ENCODE measurements at regions not wholly inside any gene's neighbourhood (a gene's known extent, or its start where the extent isn't known, plus 50 kb on each side); places are given as distances from the start of the nearest gene placed in this dataset.

DNA sequence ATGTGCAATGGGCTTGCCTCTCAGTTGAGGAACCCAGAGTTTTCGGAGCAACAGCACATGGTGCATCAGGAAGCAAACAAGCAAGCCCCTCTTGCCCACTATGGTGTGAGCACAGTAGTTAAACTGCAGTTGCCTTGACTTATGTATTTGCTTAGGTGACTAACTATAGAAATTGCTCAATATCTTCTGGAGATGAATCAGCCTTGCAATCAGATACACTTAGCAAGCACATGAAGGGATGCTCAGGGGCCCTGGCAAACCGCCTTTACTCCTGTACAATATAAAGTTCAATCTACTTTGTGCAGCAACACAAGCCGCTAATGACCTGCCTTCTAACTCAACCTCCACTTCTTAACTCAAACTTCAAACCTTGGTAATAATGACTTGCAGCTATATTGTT, 581.7 kb upstream of the RIOK2 start:
- no peak overlapping the region for H3K9ac ChIP-seq (ENCODE audit: low read length)
- H3K23ac ChIP-seq (ENCODE audit: low read length): no peak overlapping the region
- H3K4ac ChIP-seq (ENCODE audit: low read depth, low read length): no peak overlapping the region
- no peak overlapping the region for H3K4me2 ChIP-seq (ENCODE audit: low read length)
- no peaks in the 10 kb centered on the region for H3K79me2 ChIP-seq (ENCODE audit: control insufficient read depth, insufficient read depth, low read length, poor library complexity)
- no peaks in the 10 kb centered on the region for H3K27me3 ChIP-seq (ENCODE audit: insufficient read depth, low read length)
- H3K36me3 ChIP-seq (ENCODE audit: control insufficient read depth in 1 of 2, insufficient read depth in 2 of 2, low read length in 2 of 2): no peaks in the 10 kb centered on the region
- H2BK120ac ChIP-seq (ENCODE audit: insufficient read depth, low read length, poor library complexity): no peak overlapping the region
- H2BK12ac ChIP-seq (ENCODE audit: low read length): no peak overlapping the region
- no peak overlapping the region for H3K18ac ChIP-seq (ENCODE audit: low read length)
- no peak overlapping the region for H3K14ac ChIP-seq (ENCODE audit: low read length)
- H3K79me1 ChIP-seq (ENCODE audit: low read length): no peaks in the 10 kb centered on the region
- no peak overlapping the region for H4K91ac ChIP-seq (ENCODE audit: low read depth, low read length)
- no peak overlapping the region for H2AFZ ChIP-seq (ENCODE audit: insufficient read depth, low read length, poor library complexity)
- peak in 1 of 2 donors; percentile 22 for DNase-seq
- H4K8ac ChIP-seq (ENCODE audit: low read depth, low read length): no peak overlapping the region
- WGBS (ENCODE audit: extremely low coverage, insufficient coverage, insufficient read length): no CpG with 5 or more reads among the region's 3 CpGs
- no peaks in the 10 kb centered on the region for H3K4me1 ChIP-seq (ENCODE audit: control insufficient read depth in 1 of 2, insufficient read depth in 2 of 2, low read length in 2 of 2)
- H3K9me3 ChIP-seq (ENCODE audit: insufficient read depth, low read depth, low read length): no peaks in the 10 kb centered on the region
- H2BK5ac ChIP-seq (ENCODE audit: low read depth, low read length, poor library complexity): no peak overlapping the region
- no peak overlapping the region for H2AK5ac ChIP-seq (ENCODE audit: low read length)
- H4K12ac ChIP-seq (ENCODE audit: low read depth, low read length): no peak overlapping the region
- H3K4me3 ChIP-seq (ENCODE audit: low read depth, low read length): no peak overlapping the region
- H3K27ac ChIP-seq (ENCODE audit: low read depth, low read length): no peak overlapping the region

DNA sequence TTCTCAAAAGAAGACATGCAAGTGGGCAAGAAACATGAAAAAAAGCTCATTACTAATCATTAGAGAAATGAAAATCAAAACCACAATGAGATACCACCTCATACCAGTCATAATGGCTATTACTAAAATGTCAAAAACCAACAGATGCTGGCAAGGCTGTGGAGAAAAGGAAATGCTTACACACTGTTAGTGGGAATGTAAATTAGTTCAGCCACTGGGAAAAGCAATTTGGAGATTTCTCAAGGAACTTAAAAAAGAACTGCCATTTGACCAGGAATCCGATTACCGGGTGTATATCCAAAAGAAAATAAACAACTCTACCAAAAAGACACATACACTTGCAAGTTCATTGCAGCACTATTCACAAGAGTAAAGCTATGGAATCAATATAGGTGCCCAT, 595.4 kb upstream of the RIOK2 start:
- Histone ChIP-seq H2BK12ac (ENCODE audit: low read length) (no peak overlapping the region), H3K27ac (ENCODE audit: low read depth, low read length) (no peak overlapping the region), H2AFZ (ENCODE audit: insufficient read depth, low read length, poor library complexity) (no peak overlapping the region), H3K79me2 (ENCODE audit: control insufficient read depth, insufficient read depth, low read length, poor library complexity) (no peaks in the 10 kb centered on the region), H3K14ac (ENCODE audit: low read length) (no peak overlapping the region), H2BK5ac (ENCODE audit: low read depth, low read length, poor library complexity) (no peak overlapping the region), H3K4me2 (ENCODE audit: low read length) (no peak overlapping the region), H3K4ac (ENCODE audit: low read depth, low read length) (no peak overlapping the region), H3K23ac (ENCODE audit: low read length) (no peak overlapping the region), H3K27me3 (ENCODE audit: insufficient read depth, low read length) (no peaks in the 10 kb centered on the region), H3K79me1 (ENCODE audit: low read length) (no peaks in the 10 kb centered on the region), H4K12ac (ENCODE audit: low read depth, low read length) (no peak overlapping the region), H4K91ac (ENCODE audit: low read depth, low read length) (no peak overlapping the region), H3K9me3 (ENCODE audit: insufficient read depth, low read depth, low read length) (peaks cover 3% of the 10 kb centered on the region), H3K4me1 (ENCODE audit: control insufficient read depth in 1 of 2, insufficient read depth in 2 of 2, low read length in 2 of 2) (no peaks in the 10 kb centered on the region), H3K9ac (ENCODE audit: low read length) (no peak overlapping the region), H3K4me3 (ENCODE audit: low read depth, low read length) (no peak overlapping the region), H2AK5ac (ENCODE audit: low read length) (no peak overlapping the region), H4K8ac (ENCODE audit: low read depth, low read length) (no peak overlapping the region), H3K18ac (ENCODE audit: low read length) (no peak overlapping the region), H2BK120ac (ENCODE audit: insufficient read depth, low read length, poor library complexity) (no peak overlapping the region), H3K36me3 (ENCODE audit: control insufficient read depth in 1 of 2, insufficient read depth in 2 of 2, low read length in 2 of 2) (no peaks in the 10 kb centered on the region)
- no peak for DNase-seq
- WGBS (ENCODE audit: extremely low coverage, insufficient coverage, insufficient read length): no CpG with 5 or more reads among the region's 2 CpGs

DNA sequence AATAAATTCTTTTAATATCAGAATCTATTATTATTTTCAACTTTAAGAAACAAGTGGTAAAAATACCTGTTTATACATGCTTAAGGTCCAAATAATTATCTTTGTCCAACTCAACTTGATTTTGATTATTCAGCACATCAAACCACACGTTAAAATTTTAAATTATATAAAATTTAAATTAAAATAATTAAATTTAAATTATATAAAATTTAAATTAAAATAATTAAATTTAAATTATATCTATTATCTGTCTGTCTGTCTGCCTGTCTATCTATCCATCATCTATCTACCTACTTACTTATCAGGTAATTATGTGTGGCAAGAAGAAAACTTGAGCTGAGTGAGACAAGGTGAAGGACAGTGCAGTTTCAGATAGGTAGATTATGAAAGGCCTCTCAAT, 605.3 kb upstream of the RIOK2 start:
- no peak overlapping the region for H3K23ac ChIP-seq (ENCODE audit: low read length)
- H3K14ac ChIP-seq (ENCODE audit: low read length): no peak overlapping the region
- H3K27ac ChIP-seq (ENCODE audit: low read depth, low read length): no peak overlapping the region
- H2BK5ac ChIP-seq (ENCODE audit: low read depth, low read length, poor library complexity): no peak overlapping the region
- H2AK5ac ChIP-seq (ENCODE audit: low read length): no peak overlapping the region
- no peak overlapping the region for H3K9ac ChIP-seq (ENCODE audit: low read length)
- no peaks in the 10 kb centered on the region for H3K79me2 ChIP-seq (ENCODE audit: control insufficient read depth, insufficient read depth, low read length, poor library complexity)
- H4K91ac ChIP-seq (ENCODE audit: low read depth, low read length): no peak overlapping the region
- H3K36me3 ChIP-seq (ENCODE audit: control insufficient read depth in 1 of 2, insufficient read depth in 2 of 2, low read length in 2 of 2): no peaks in the 10 kb centered on the region
- WGBS (ENCODE audit: extremely low coverage, insufficient coverage, insufficient read length): no CpG with 5 or more reads among the region's 1 CpG
- H3K18ac ChIP-seq (ENCODE audit: low read length): no peak overlapping the region
- H2BK12ac ChIP-seq (ENCODE audit: low read length): no peak overlapping the region
- H3K79me1 ChIP-seq (ENCODE audit: low read length): no peaks in the 10 kb centered on the region
- no peak overlapping the region for H2BK120ac ChIP-seq (ENCODE audit: insufficient read depth, low read length, poor library complexity)
- no peak overlapping the region for H3K4me3 ChIP-seq (ENCODE audit: low read depth, low read length)
- no peaks in the 10 kb centered on the region for H3K4me1 ChIP-seq (ENCODE audit: control insufficient read depth in 1 of 2, insufficient read depth in 2 of 2, low read length in 2 of 2)
- no peaks in the 10 kb centered on the region for H3K27me3 ChIP-seq (ENCODE audit: insufficient read depth, low read length)
- H4K12ac ChIP-seq (ENCODE audit: low read depth, low read length): no peak overlapping the region
- no peak overlapping the region for H3K4me2 ChIP-seq (ENCODE audit: low read length)
- no peaks in the 10 kb centered on the region for H3K9me3 ChIP-seq (ENCODE audit: insufficient read depth, low read depth, low read length)
- no peak overlapping the region for H4K8ac ChIP-seq (ENCODE audit: low read depth, low read length)
- H3K4ac ChIP-seq (ENCODE audit: low read depth, low read length): no peak overlapping the region
- H2AFZ ChIP-seq (ENCODE audit: insufficient read depth, low read length, poor library complexity): no peak overlapping the region
- no peak for DNase-seq

DNA sequence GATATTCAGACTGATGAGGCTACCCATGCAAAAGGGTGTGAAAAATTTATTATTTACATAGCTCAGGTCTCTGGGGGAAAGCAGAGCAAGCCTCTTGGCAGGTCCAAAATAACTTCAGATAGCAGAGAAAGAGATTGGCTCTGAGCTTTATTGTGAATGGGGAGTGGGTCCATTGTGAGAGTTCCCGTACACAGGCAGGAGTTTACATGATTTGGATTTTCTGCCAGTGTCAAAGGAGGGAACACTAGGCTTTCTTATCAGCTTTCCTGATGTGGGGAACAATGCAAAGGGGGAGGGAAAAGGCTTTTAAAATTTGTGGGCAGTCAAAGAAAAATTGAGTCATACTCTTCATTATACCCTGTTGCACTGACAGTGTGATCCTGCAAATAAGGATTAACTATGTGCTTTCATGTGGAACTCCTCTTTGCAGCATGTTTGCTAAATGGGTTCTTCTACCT, 615.0 kb upstream of the RIOK2 start:
- H3K14ac ChIP-seq (ENCODE audit: low read length): no peak overlapping the region
- H2BK5ac ChIP-seq (ENCODE audit: low read depth, low read length, poor library complexity): no peak overlapping the region
- no peaks in the 10 kb centered on the region for H3K9me3 ChIP-seq (ENCODE audit: insufficient read depth, low read depth, low read length)
- no peak overlapping the region for H2BK12ac ChIP-seq (ENCODE audit: low read length)
- H2BK120ac ChIP-seq (ENCODE audit: insufficient read depth, low read length, poor library complexity): no peak overlapping the region
- no peak overlapping the region for H2AK5ac ChIP-seq (ENCODE audit: low read length)
- no peak overlapping the region for H3K4me3 ChIP-seq (ENCODE audit: low read depth, low read length)
- no peaks in the 10 kb centered on the region for H3K79me1 ChIP-seq (ENCODE audit: low read length)
- no peaks in the 10 kb centered on the region for H3K36me3 ChIP-seq (ENCODE audit: control insufficient read depth in 1 of 2, insufficient read depth in 2 of 2, low read length in 2 of 2)
- no peaks in the 10 kb centered on the region for H3K4me1 ChIP-seq (ENCODE audit: control insufficient read depth in 1 of 2, insufficient read depth in 2 of 2, low read length in 2 of 2)
- no peak overlapping the region for H3K4me2 ChIP-seq (ENCODE audit: low read length)
- no peak overlapping the region for H3K9ac ChIP-seq (ENCODE audit: low read length)
- no peak overlapping the region for H2AFZ ChIP-seq (ENCODE audit: insufficient read depth, low read length, poor library complexity)
- no peak overlapping the region for H4K8ac ChIP-seq (ENCODE audit: low read depth, low read length)
- H4K12ac ChIP-seq (ENCODE audit: low read depth, low read length): no peak overlapping the region
- H4K91ac ChIP-seq (ENCODE audit: low read depth, low read length): no peak overlapping the region
- no peaks in the 10 kb centered on the region for H3K27me3 ChIP-seq (ENCODE audit: insufficient read depth, low read length)
- H3K18ac ChIP-seq (ENCODE audit: low read length): no peak overlapping the region
- no peak overlapping the region for H3K27ac ChIP-seq (ENCODE audit: low read depth, low read length)
- no peak for DNase-seq
- no peak overlapping the region for H3K23ac ChIP-seq (ENCODE audit: low read length)
- H3K79me2 ChIP-seq (ENCODE audit: control insufficient read depth, insufficient read depth, low read length, poor library complexity): no peaks in the 10 kb centered on the region
- H3K4ac ChIP-seq (ENCODE audit: low read depth, low read length): no peak overlapping the region
- no CpG with 5 or more reads among the region's 1 CpG for WGBS (ENCODE audit: extremely low coverage, insufficient coverage, insufficient read length)
